ENCODE measurements at regions not wholly inside any gene's neighbourhood (a gene's known extent, or its start where the extent isn't known, plus 50 kb on each side); places are given as distances from the start of the nearest gene placed in this dataset.

- DNase-seq (ENCODE audit: insufficient read length, low spot score) (no peak), FAIRE-seq (no peak)
- TF ChIP-seq CTCF (IDR thresholded peaks at IDR 0.05; ENCODE audit: insufficient read depth, missing control alignments), result no peak
These were observed 361.1 kb upstream of the SHH start for GRCh38 chr7:156173346-156173745.

DNA sequence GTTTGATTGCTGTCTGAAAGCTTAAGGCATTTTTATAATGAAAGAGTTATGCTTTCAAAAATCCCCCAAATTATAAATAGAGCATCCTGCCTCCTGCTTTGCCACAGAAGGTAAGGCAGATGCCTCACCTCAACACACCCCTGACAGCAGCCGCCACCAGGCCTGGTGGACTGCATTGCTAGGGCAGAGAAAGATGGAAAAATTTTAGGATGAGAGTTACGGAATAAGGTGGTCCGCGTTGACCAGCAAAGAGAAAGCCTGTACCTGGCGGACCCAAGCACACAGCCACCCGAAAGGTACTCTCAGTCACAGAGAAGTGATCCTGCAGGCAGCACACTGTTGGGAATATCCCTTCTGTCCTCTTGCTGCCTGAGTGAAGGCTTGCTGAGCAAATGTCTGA lies 360.4 kb upstream of the SHH start:
- FAIRE-seq, result no peak
- no peak for TF ChIP-seq CTCF (IDR thresholded peaks at IDR 0.05; ENCODE audit: insufficient read depth, missing control alignments)

GRCh38 chr7:156169474-156170370 lies 357.5 kb upstream of the SHH start:
- DNase-seq (ENCODE audit: insufficient read length, low spot score) (no peak), FAIRE-seq (no peak)
- no peak for TF ChIP-seq CTCF (IDR thresholded peaks at IDR 0.05; ENCODE audit: insufficient read depth, missing control alignments)

More for the DNA sequence above, 360.4 kb upstream of the SHH start:
- DNase-seq (ENCODE audit: insufficient read length, low spot score), result no peak

- DNase-seq (ENCODE audit: insufficient read length, low spot score) (no peak), FAIRE-seq (no peak)
- TF ChIP-seq CTCF (IDR thresholded peaks at IDR 0.05; ENCODE audit: insufficient read depth, missing control alignments), result no peak
These were observed 356.2 kb upstream of the SHH start for GRCh38 chr7:156168434-156168833.

DNA sequence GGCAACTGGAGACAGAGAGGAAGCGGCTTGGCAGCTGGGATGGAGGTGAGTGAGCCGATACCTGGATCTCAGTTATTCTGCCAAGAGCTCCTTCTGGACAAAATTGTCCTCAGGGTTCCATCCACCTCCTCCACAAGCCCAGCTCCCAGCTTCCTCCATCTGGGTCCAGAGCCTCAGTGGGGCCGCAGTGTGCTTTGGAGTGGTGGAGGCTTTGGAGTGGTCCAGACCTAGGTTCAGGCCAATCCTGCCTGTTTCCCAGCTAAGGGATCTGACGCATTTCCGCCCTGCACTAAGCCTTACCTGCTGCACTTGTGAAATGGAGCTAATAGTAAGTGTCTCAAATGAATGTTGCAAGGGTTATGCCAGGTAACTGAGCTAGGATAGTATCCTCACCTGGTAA lies 355.7 kb upstream of the SHH start:
- DNase-seq (ENCODE audit: insufficient read length, low spot score) (no peak), FAIRE-seq (no peak)
- no peak for TF ChIP-seq CTCF (IDR thresholded peaks at IDR 0.05; ENCODE audit: insufficient read depth, missing control alignments)

DNA sequence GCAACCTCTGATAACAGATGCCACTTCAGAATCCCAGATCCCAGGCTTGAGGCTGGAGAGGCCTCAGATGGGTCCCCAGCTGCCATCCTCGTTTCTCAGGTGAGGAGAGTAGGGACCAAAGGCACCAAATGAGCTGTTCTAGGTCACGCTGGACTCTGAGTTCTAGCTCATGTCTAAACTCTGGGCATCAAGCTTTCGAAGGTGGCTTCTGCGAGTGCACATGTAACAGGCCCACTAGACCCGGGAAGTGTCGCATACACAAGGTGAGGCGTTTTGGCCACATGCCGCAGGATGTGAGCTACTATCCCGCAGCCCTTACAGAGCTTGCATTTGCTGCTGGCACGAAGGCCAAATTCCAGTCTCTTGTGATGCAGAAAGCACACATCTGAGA lies 355.1 kb upstream of the SHH start:
- FAIRE-seq (no peak), DNase-seq (ENCODE audit: insufficient read length, low spot score) (no peak)
- no peak for TF ChIP-seq CTCF (IDR thresholded peaks at IDR 0.05; ENCODE audit: insufficient read depth, missing control alignments)

- FAIRE-seq, result no peak
These were observed 354.6 kb upstream of the SHH start for GRCh38 chr7:156166692-156167416.

More at GRCh38 chr7:156166692-156167416, 354.6 kb upstream of the SHH start:
- no peak for DNase-seq (ENCODE audit: insufficient read length, low spot score)
- no peak for TF ChIP-seq CTCF (IDR thresholded peaks at IDR 0.05; ENCODE audit: insufficient read depth, missing control alignments)

All from D721Med (cell line).